Coronary artery (tissue), 2 donors: ENCODE measurements at regions not wholly inside any gene's neighbourhood (a gene's known extent, or its start where the extent isn't known, plus 50 kb on each side); places are given as distances from the start of the nearest gene placed in this dataset.

ENCODE experiments used
- DNase-seq: peaks from one replicate; pipeline ENCODE4 v3.0.0-alpha.2; 2017; ENCODE audit warnings: low spot score
- H3K27ac ChIP-seq, 2 donors: fragments of 200-600 bp; sonication (generic); one replicate each; pipeline ENCODE4 v1.5.1; 2016 to 2019
- H3K4me3 ChIP-seq: fragments of 200-600 bp; sonication (generic); 2 replicates; pipeline ENCODE4 v1.5.1; 2016; ENCODE audit warnings: mild to moderate bottlenecking, moderate library complexity
- TF ChIP-seq, protein P1 (sequence below): fragments of 200-600 bp; sonication (generic); IDR thresholded peaks from one replicate; pipeline ENCODE4 v1.5.1; 2019; ENCODE audit warnings: antibody characterized with exemption

DNA sequence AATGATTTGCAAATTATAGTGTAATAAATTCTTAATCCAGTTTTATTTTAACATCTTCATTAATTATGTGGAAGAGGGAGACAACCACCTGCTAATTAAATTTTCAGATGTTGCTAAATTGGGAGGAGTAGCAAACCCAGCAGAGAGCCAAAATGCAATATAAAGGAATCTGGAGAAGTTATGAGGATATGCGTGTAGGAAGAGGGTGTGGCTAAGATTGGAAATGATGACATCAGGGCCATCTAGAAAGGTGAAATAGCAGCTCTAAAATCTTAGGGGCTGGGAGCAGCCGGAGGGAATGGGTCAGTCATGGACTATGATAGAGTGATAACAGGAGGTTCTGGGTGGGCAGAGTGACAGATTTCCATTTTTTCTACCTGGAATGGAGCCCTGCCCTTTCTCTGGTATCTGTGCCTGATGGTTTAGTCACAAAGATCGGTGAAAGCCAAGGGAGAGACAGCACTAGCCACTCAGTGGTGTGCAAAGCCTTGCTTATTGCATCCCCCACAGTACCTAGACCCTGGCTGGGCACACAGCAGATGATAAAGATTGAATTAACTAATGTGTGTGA is 379.2 kb upstream of the CELF4 start:
- TF ChIP-seq, protein P1, sequence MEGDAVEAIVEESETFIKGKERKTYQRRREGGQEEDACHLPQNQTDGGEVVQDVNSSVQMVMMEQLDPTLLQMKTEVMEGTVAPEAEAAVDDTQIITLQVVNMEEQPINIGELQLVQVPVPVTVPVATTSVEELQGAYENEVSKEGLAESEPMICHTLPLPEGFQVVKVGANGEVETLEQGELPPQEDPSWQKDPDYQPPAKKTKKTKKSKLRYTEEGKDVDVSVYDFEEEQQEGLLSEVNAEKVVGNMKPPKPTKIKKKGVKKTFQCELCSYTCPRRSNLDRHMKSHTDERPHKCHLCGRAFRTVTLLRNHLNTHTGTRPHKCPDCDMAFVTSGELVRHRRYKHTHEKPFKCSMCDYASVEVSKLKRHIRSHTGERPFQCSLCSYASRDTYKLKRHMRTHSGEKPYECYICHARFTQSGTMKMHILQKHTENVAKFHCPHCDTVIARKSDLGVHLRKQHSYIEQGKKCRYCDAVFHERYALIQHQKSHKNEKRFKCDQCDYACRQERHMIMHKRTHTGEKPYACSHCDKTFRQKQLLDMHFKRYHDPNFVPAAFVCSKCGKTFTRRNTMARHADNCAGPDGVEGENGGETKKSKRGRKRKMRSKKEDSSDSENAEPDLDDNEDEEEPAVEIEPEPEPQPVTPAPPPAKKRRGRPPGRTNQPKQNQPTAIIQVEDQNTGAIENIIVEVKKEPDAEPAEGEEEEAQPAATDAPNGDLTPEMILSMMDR, result no peak
- DNase-seq, result no peak
- H3K27ac ChIP-seq, result no peak overlapping the region
- H3K4me3 ChIP-seq, result no peak overlapping the region

DNA sequence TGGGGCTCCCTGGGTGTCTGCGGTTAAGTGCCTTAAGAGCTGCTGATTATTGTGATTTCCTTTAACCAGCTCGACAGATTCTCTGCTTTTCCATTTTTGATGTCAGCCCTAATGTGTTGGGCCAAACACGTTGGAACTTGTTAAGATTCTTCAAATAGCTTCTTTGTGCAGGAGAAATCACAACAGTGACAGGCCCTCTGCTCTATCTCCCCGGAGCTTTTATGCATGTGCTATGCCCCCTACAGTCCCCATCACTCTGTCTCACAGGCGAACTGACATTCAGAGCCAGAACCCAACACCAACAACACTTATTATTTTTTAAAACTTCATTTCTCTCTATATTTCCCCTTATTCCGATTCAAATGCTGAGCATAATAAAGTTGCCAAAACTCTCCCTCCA is 371.7 kb upstream of the CELF4 start:
- TF ChIP-seq, protein P1, result no peak
- DNase-seq, result no peak
- Histone ChIP-seq H3K4me3 (no peak overlapping the region), H3K27ac (no peak overlapping the region)

DNA sequence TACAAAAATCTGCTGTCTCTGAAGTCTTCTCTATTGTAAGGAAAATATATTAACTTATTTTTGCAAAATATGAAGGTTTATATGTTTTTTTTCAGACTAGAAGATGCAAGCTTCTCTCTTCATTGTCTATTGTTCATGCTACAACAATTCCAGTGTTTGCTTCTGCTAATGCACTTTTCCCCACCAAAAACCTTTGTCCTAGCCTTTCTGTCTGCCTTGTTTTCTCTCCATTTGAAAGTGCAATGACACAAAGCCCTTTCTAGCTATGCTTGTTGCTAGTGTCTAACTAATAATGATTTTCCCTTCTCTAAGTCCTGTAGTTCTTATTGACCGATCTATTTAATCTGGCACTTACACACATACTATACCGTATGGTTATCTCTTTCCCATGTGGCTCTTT is 369.5 kb upstream of the CELF4 start:
- no peak for DNase-seq
- Histone ChIP-seq H3K4me3 (no peak overlapping the region), H3K27ac (no peak overlapping the region)
- TF ChIP-seq, protein P1, result no peak

DNA sequence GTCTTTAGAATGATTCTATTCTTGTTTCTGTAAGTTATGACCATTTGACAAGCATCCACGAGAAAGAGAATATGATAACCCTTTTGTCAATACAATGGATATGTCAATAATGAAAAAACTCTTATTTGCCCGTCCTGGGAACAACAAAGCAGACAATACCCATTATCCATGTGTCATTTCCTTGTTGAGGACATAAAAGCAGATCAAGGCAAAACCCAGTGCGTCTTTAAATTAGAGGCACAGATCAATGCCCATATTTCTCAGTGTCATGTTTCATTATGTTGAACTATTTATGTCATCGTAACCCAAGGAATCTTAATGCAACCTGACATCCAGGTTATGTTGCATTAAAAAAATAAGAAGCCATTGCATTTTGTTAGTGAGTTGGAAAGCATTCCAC is 365.0 kb upstream of the CELF4 start:
- no peak for DNase-seq
- Histone ChIP-seq H3K4me3 (no peak overlapping the region), H3K27ac (no peak overlapping the region)
- TF ChIP-seq, protein P1, result no peak

DNA sequence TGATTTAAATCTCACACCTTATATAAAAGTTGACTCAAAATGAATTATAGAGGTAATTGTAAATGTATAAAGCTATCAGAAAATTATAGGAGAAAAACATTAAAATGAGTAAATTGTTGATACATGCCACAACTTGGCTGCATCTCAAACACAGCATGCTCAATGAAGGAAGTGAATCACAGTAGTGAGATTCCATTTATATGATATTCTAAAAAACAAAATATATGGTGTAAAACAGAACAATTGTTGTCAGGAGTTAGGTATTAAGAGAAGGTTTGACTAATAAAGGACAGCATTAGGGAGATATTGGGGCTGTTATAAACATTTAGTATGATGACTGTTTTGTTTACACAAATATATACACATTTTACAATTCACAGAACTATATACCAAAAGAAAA is 356.6 kb upstream of the CELF4 start:
- no peak overlapping the region for H3K4me3 ChIP-seq
- no peak for DNase-seq
- H3K27ac ChIP-seq, result no peak overlapping the region
- TF ChIP-seq, protein P1, result no peak

DNA sequence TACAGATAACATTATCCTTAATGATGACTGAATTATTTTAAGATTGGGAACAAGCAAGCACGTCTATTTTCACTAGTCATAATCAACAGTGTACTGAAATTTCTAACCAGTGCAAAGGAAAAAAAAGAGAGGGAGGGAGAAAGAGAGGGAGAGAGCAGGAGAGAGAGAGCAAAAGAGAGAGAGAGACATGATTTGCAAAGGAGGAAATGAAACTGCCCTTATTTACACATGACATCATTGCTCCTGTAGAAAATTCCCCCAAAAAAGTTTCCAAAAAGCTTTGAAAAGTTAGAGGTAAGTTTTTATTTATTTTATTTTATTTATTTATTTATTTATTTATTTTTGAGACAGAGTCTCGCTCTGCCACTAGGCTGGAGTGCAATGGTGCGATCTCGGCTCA is 355.3 kb upstream of the CELF4 start:
- no peak for DNase-seq
- H3K27ac ChIP-seq, result no peak overlapping the region
- H3K4me3 ChIP-seq, result no peak overlapping the region
- TF ChIP-seq, protein P1, result no peak

DNA sequence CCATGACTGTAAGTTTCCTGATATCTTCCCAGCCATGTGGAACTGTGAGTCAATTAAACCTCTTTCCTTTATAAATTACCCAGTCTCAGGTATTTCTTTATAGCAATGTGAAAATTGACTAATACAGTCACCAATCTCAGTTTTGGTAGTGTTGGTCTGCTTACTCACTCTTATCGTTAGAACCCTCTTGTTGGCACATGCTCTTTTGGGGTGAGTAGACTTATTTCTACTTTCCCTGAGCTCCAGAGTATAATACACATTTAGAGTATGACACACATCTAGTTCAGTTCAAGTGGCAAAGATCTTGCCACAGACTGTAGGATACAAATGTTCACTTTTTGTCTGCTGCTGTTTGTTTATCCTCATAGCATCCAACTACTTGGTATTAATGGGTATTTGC is 347.5 kb upstream of the CELF4 start:
- TF ChIP-seq, protein P1, result no peak
- no peak overlapping the region for H3K27ac ChIP-seq
- no peak for DNase-seq
- no peak overlapping the region for H3K4me3 ChIP-seq
